Uterus (tissue), 2 donors: ENCODE measurements at regions not wholly inside any gene's neighbourhood (a gene's known extent, or its start where the extent isn't known, plus 50 kb on each side); places are given as distances from the start of the nearest gene placed in this dataset.

ENCODE experiments used
- CTCF ChIP-seq, 4 experiments: fragments of 200-600 bp in 2 of 4; fragments of 450-650 bp in 2 of 4; sonication (generic) in 2 of 4; IDR thresholded peaks; one replicate each; pipeline ENCODE4 v1.5.1; 2016 to 2019; ENCODE audit warnings: antibody characterized with exemption in 4 of 4, mild to moderate bottlenecking in 2 of 4, moderate library complexity in 1 of 4
- POLR2A ChIP-seq, 2 donors: fragments of 450-650 bp; IDR thresholded peaks; one replicate each; pipeline ENCODE4 v1.6.1; 2016; ENCODE audit warnings: antibody characterized with exemption in 2 of 2, mild to moderate bottlenecking in 1 of 2, moderate library complexity in 1 of 2

- no peak for TF ChIP-seq CTCF (IDR thresholded peaks at IDR 0.05)
- no peak for TF ChIP-seq POLR2A (IDR thresholded peaks at IDR 0.05)
These were observed 1598.6 kb upstream of the PCDH7 start for GRCh38 chr4:29121586-29121985.
